SK-N-SH (cell line): ENCODE measurements at regions not wholly inside any gene's neighbourhood (a gene's known extent, or its start where the extent isn't known, plus 50 kb on each side); places are given as distances from the start of the nearest gene placed in this dataset.

Experiments used
- CTCF ChIA-PET: fragments of 300-600, 350-600 bp; formaldehyde crosslinking; extraction: SDS; loops from one replicate; lab custom pipeline; 2021; lab: Yijun Ruan, JAX
- POLR2A ChIA-PET: fragments of 350-600 bp; sonication (Branson Sonifier 250); formaldehyde crosslinking; extraction: SDS; loops from one replicate; lab custom pipeline; 2020; ENCODE audit warnings: antibody characterized with exemption, inconsistent platforms; lab: Yijun Ruan, JAX
- DNase-seq: peaks from one replicate; pipeline ENCODE4 v3.0.0; 2012
- H2AFZ ChIP-seq: fragments of 200-600 bp; sonication (generic); 2 replicates; pipeline ENCODE4 v1.8.1; 2016; ENCODE audit warnings: antibody characterized with exemption, mild to moderate bottlenecking, low read depth
- H3F3A ChIP-seq: fragments of 200-600 bp; sonication (generic); replicated peaks from 2 replicates; pipeline ENCODE3; 2016; ENCODE audit warnings: antibody characterized with exemption, mild to moderate bottlenecking; ENCODE audit not compliant: insufficient read depth
- H3K27ac ChIP-seq, 2 experiments: fragments of 200-500 bp in 1 of 2; fragments of 200-600 bp in 1 of 2; sonication (Bioruptor generic) in 1 of 2; sonication (generic), shearing (Covaris generic) in 1 of 2; 2 replicates each; pipeline versions ENCODE4 v1.5.1 to v1.6.1; 2014 to 2016; ENCODE audit warnings: low read depth in 2 of 2, inconsistent platforms in 1 of 2, low read length in 1 of 2, mild to moderate bottlenecking in 1 of 2, mixed read lengths in 1 of 2
- H3K27me3 ChIP-seq: fragments of 200-600 bp; sonication (generic), shearing (Covaris generic); 2 replicates; pipeline ENCODE4 v1.6.1; 2016; ENCODE audit warnings: mixed run types; ENCODE audit not compliant: insufficient read depth
- H3K36me3 ChIP-seq, 2 experiments: fragments of 200-500 bp in 1 of 2; fragments of 200-600 bp in 1 of 2; sonication (Bioruptor generic) in 1 of 2; sonication (generic) in 1 of 2; replicated peaks in 1 of 2; 2 replicates each; pipeline versions ENCODE3 to v1.5.1; 2014 to 2016; ENCODE audit warnings: low read length in 1 of 2, mild to moderate bottlenecking in 1 of 2; ENCODE audit not compliant: insufficient read depth in 2 of 2, control insufficient read depth in 1 of 2
- H3K4me1 ChIP-seq, 2 experiments: fragments of 200-500 bp in 1 of 2; fragments of 200-600 bp in 1 of 2; sonication (Bioruptor generic) in 1 of 2; sonication (generic), shearing (Covaris generic) in 1 of 2; 2 replicates each; pipeline versions ENCODE4 v1.5.1 to v1.6.1; 2014 to 2016; ENCODE audit warnings: low read depth in 1 of 2, low read length in 1 of 2, mixed run types in 1 of 2; ENCODE audit not compliant: insufficient read depth in 2 of 2, control insufficient read depth in 1 of 2
- H3K4me2 ChIP-seq: fragments of 200-600 bp; sonication (generic), shearing (Covaris generic); 2 replicates; pipeline ENCODE4 v1.6.1; 2017; ENCODE audit warnings: mixed run types
- H3K4me3 ChIP-seq, 2 experiments: fragments of 200-500 bp in 1 of 2; fragments of 200-600 bp in 1 of 2; sonication (Bioruptor generic) in 1 of 2; sonication (generic), shearing (Covaris generic) in 1 of 2; 2 replicates each; pipeline versions ENCODE4 v1.5.1 to v1.8.1; 2014 to 2016; ENCODE audit warnings: low read depth in 2 of 2, inconsistent platforms in 1 of 2, low read length in 1 of 2, mild to moderate bottlenecking in 1 of 2, mixed read lengths in 1 of 2, moderate library complexity in 1 of 2
- H3K79me2 ChIP-seq: fragments of 200-600 bp; sonication (generic); 2 replicates; pipeline ENCODE4 v1.8.1; 2017; ENCODE audit warnings: mild to moderate bottlenecking; ENCODE audit not compliant: insufficient read depth
- H3K9ac ChIP-seq: fragments of 200-600 bp; sonication (generic); 2 replicates; pipeline ENCODE4 v1.6.1; 2017; ENCODE audit warnings: mixed run types
- H3K9me2 ChIP-seq: fragments of 200-600 bp; sonication (generic); 2 replicates; pipeline ENCODE4 v1.6.1; 2017; ENCODE audit warnings: mixed run types
- H3K9me3 ChIP-seq: fragments of 200-600 bp; sonication (generic); 2 replicates; pipeline ENCODE4 v1.6.1; 2017; ENCODE audit warnings: mixed run types, mild to moderate bottlenecking, moderate library complexity
- H4K20me1 ChIP-seq: fragments of 200-600 bp; sonication (generic); 2 replicates; pipeline ENCODE4 v1.6.1; 2017; ENCODE audit warnings: mild to moderate bottlenecking, mixed run types; ENCODE audit not compliant: insufficient read depth
- CTCF ChIP-seq: fragments of 200-600 bp; sonication (generic); IDR thresholded peaks from 2 replicates; pipeline ENCODE4 v1.6.1; 2017; ENCODE audit warnings: antibody characterized with exemption, mild to moderate bottlenecking, moderate library complexity
- ELF1 ChIP-seq: IDR thresholded peaks from 2 replicates; pipeline ENCODE4 v1.4.0; 2012
- EP300 ChIP-seq, 2 experiments: IDR thresholded peaks; 2 replicates each; pipeline versions ENCODE4 v1.4.0 to v1.6.1; 2012; ENCODE audit warnings: borderline replicate concordance in 1 of 2, low read depth in 1 of 2, low read length in 1 of 2
- FOSL2 ChIP-seq: IDR thresholded peaks from 2 replicates; pipeline ENCODE4 v1.4.0; 2012; ENCODE audit warnings: low read depth, mild to moderate bottlenecking, moderate library complexity, borderline replicate concordance
- FOXJ3 ChIP-seq: sonication (generic); formaldehyde crosslinking; IDR thresholded peaks from 2 replicates; pipeline ENCODE4 v1.5.1; 2020; ENCODE audit warnings: mild to moderate bottlenecking, missing genetic modification reagents
- FOXM1 ChIP-seq: IDR thresholded peaks from 2 replicates; pipeline ENCODE4 v1.4.0; 2012; ENCODE audit warnings: low read depth, mild to moderate bottlenecking
- GATA2 ChIP-seq: sonication (generic); formaldehyde crosslinking; IDR thresholded peaks from 2 replicates; pipeline ENCODE4 v1.5.0; 2020; ENCODE audit warnings: mild to moderate bottlenecking, missing genetic modification reagents
- JUND ChIP-seq: IDR thresholded peaks from 2 replicates; pipeline ENCODE4 v1.4.0; 2012
- MAX ChIP-seq: IDR thresholded peaks from 2 replicates; pipeline ENCODE4 v1.4.0; 2012; ENCODE audit warnings: low read depth
- MEF2A ChIP-seq: IDR thresholded peaks from 2 replicates; pipeline ENCODE4 v1.4.0; 2012; ENCODE audit warnings: low read depth, borderline replicate concordance
- MXI1 ChIP-seq: IDR thresholded peaks from 2 replicates; pipeline ENCODE4 v1.6.1; 2012; ENCODE audit warnings: mild to moderate bottlenecking, low read depth, low read length, improper control_type of control experiment
- NFIC ChIP-seq: IDR thresholded peaks from 2 replicates; pipeline ENCODE4 v1.4.0; 2012; ENCODE audit warnings: borderline replicate concordance
- NRF1 ChIP-seq: IDR thresholded peaks from 2 replicates; pipeline ENCODE4 v1.6.1; 2012; ENCODE audit warnings: low read depth, mild to moderate bottlenecking, low read length
- PBX3 ChIP-seq: IDR thresholded peaks from 2 replicates; pipeline ENCODE4; 2012
- REST ChIP-seq: IDR thresholded peaks from 2 replicates; pipeline ENCODE4 v1.6.1; 2012; ENCODE audit warnings: mild to moderate bottlenecking, low read depth, low read length, moderate library complexity
- RXRA ChIP-seq: IDR thresholded peaks from 2 replicates; pipeline ENCODE4 v1.4.0; 2012; ENCODE audit warnings: low read depth, mild to moderate bottlenecking, borderline replicate concordance
- TAF1 ChIP-seq: IDR thresholded peaks from 2 replicates; pipeline ENCODE4 v1.6.1; 2012; ENCODE audit warnings: low read depth, mild to moderate bottlenecking, low read length, moderate library complexity, borderline replicate concordance
- TEAD4 ChIP-seq: IDR thresholded peaks from 2 replicates; pipeline ENCODE4 v1.4.0; 2012; ENCODE audit warnings: mild to moderate bottlenecking, borderline replicate concordance; ENCODE audit not compliant: insufficient read depth
- USF2 ChIP-seq: fragments of 150-350 bp; IDR thresholded peaks from 2 replicates; pipeline ENCODE4 v1.6.1; 2017; ENCODE audit warnings: antibody characterized with exemption, low read length, low read depth, borderline replicate concordance
- ZBTB33 ChIP-seq: IDR thresholded peaks from 2 replicates; pipeline ENCODE4 v1.4.0; 2012; ENCODE audit warnings: low read depth, borderline replicate concordance
- WGBS: methylation state at CpG from one replicate; pipeline ENCODE4 v1.1.6; 2017; ENCODE audit warnings: low lambda C conversion rate; 5-methylcytosine and 5-hydroxymethylcytosine counted together

- Histone ChIP-seq H2AFZ (no peak overlapping the region), H3K9me3 (no peaks in the 10 kb centered on the region), H3K4me1 (peaks cover 0 to 25% of the 10 kb centered on the region in 2 experiments; a peak in 3 of 4 replicates), H3F3A (no peaks in the 10 kb centered on the region), H4K20me1 (no peaks in the 10 kb centered on the region), H3K4me3 (no peak overlapping the region), H3K27me3 (no peaks in the 10 kb centered on the region), H3K4me2 (no peak overlapping the region), H3K27ac (no peak overlapping the region), H3K9me2 (no peaks in the 10 kb centered on the region), H3K79me2 (no peaks in the 10 kb centered on the region), H3K9ac (no peak overlapping the region), H3K36me3 (no peaks in the 10 kb centered on the region)
- no peak for DNase-seq
- WGBS = 26% methylated on average over 3 of the region's 3 CpGs
- CTCF ChIA-PET = interaction anchor here (1.3 to 2.1 kb wide), 3 partner anchors 197 to 230 kb away, joined by 4 to 6 read pairs (median 5); no protein-coding TSS in a partner anchor
- TF ChIP-seq JUND (no peak), NFIC (no peak), RXRA (no peak), MAX (no peak), ELF1 (no peak), FOXJ3 (no peak), EP300 (IDR thresholded peaks at IDR 0.05; ENCODE audit: borderline replicate concordance in 1 of 2, low read depth in 1 of 2, low read length in 1 of 2) (no peak), USF2 (no peak), FOXM1 (no peak), TAF1 (no peak)
- POLR2A ChIA-PET = no interaction called here
Measured at GRCh38 chr7:25624051-25624450, 395.8 kb upstream of the NPVF start.

- no peak overlapping the region for H3K9ac ChIP-seq
- no peak overlapping the region for H3K4me2 ChIP-seq
- H3K79me2 ChIP-seq = no peaks in the 10 kb centered on the region
- peaks cover 0 to 23% of the 10 kb centered on the region in 2 experiments; a peak in 2 of 4 replicates for H3K4me1 ChIP-seq
- no peaks in the 10 kb centered on the region for H3K9me3 ChIP-seq
- no peaks in the 10 kb centered on the region for H4K20me1 ChIP-seq
- H2AFZ ChIP-seq = no peak overlapping the region
- H3K4me3 ChIP-seq = no peak overlapping the region
- no peak overlapping the region for H3K27ac ChIP-seq
- no peaks in the 10 kb centered on the region for H3F3A ChIP-seq
- ChIA-PET CTCF (interaction anchor here (0.5 to 3.1 kb wide), 6 partner anchors 13 to 230 kb away, joined by 3 to 14 read pairs (median 4); no protein-coding TSS in a partner anchor), POLR2A (no interaction called here)
- no peak for DNase-seq
- H3K27me3 ChIP-seq = no peaks in the 10 kb centered on the region
- WGBS = 14% methylated on average over 8 of the region's 8 CpGs
- no peaks in the 10 kb centered on the region for H3K36me3 ChIP-seq
- no peaks in the 10 kb centered on the region for H3K9me2 ChIP-seq
- TF ChIP-seq GATA2 (CRISPR knock-in tag) (no peak), NRF1 (no peak), CTCF (no peak), MEF2A (no peak), TEAD4 (no peak), PBX3 (no peak), ZBTB33 (no peak), REST (no peak), MXI1 (no peak), FOSL2 (no peak)
Measured at GRCh38 chr7:25624833-25625232, 396.5 kb upstream of the NPVF start.
